GM23338 (cell line): ENCODE measurements at regions not wholly inside any gene's neighbourhood (a gene's known extent, or its start where the extent isn't known, plus 50 kb on each side); places are given as distances from the start of the nearest gene placed in this dataset. TPM values are rescaled to one million over a fixed set of nuclear protein-coding genes. Genes with fewer than 3 reads are reported as not detected.

Source experiments
- small RNA-seq: library from RNA; depleted of rRNA; stranded (forward); fragments of <200 nt; gene quantifications from one replicate; pipeline ENCODE3, GENCODE V24; 2014; ENCODE audit warnings: low replicate concordance

Small RNAs in the stretch of these regions (small RNA-seq; reads per million reads assigned to genes)
- gene AC023511.2 (not detected), gene RNA5SP356 (0.15 reads per million)
